Thyroid gland (tissue), 4 donors: ENCODE measurements at regions not wholly inside any gene's neighbourhood (a gene's known extent, or its start where the extent isn't known, plus 50 kb on each side); places are given as distances from the start of the nearest gene placed in this dataset.
"Not testable (repeated sequence)": the region's sequence is repeated elsewhere in the genome, so short reads cannot be mapped to it uniquely, and the experiment has no call there.

ENCODE experiments used
- POLR2A ChIP-seq, 2 donors: fragments of 450-650 bp; IDR thresholded peaks; one replicate each; pipeline ENCODE4 v1.6.1; 2017; ENCODE audit warnings: antibody characterized with exemption in 2 of 2, mild to moderate bottlenecking in 2 of 2, moderate library complexity in 1 of 2
- TF ChIP-seq, protein P1 (sequence below), 6 experiments: fragments of 200-600 bp in 3 of 6; fragments of 450-650 bp in 3 of 6; sonication (generic) in 3 of 6; IDR thresholded peaks; one replicate each; pipeline ENCODE4 v1.5.1; 2016 to 2019; ENCODE audit warnings: antibody characterized with exemption in 6 of 6, mild to moderate bottlenecking in 2 of 6, inconsistent platforms in 1 of 6, moderate library complexity in 1 of 6

DNA sequence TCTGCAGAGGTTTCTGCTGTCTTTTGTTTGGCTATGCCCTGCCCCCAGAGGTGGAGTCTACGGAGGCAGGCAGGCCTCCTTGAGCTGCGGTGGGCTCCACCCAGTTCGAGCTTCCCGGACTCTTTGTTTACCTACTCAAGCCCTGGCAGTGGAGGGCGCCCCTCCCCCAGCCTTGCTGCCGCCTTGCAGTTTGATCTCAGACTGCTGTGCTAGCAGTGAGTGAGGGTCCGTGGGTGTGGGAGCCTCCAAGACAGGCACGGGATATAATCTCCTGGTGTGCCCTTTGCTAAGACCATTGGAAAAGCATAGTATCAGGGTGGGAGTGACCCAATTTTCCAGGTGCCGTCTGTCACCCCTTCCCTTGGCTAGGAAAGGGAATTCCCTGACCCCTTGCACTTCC, 137.0 kb downstream of the DMRT2 start:
- not testable (repeated sequence) for TF ChIP-seq POLR2A (IDR thresholded peaks at IDR 0.05)
- TF ChIP-seq, protein P1, sequence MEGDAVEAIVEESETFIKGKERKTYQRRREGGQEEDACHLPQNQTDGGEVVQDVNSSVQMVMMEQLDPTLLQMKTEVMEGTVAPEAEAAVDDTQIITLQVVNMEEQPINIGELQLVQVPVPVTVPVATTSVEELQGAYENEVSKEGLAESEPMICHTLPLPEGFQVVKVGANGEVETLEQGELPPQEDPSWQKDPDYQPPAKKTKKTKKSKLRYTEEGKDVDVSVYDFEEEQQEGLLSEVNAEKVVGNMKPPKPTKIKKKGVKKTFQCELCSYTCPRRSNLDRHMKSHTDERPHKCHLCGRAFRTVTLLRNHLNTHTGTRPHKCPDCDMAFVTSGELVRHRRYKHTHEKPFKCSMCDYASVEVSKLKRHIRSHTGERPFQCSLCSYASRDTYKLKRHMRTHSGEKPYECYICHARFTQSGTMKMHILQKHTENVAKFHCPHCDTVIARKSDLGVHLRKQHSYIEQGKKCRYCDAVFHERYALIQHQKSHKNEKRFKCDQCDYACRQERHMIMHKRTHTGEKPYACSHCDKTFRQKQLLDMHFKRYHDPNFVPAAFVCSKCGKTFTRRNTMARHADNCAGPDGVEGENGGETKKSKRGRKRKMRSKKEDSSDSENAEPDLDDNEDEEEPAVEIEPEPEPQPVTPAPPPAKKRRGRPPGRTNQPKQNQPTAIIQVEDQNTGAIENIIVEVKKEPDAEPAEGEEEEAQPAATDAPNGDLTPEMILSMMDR (IDR thresholded peaks at IDR 0.05), result not testable (repeated sequence)
